RWPE1 (cell line): ENCODE measurements at regions not wholly inside any gene's neighbourhood (a gene's known extent, or its start where the extent isn't known, plus 50 kb on each side); places are given as distances from the start of the nearest gene placed in this dataset.

Experiments
- CTCF ChIA-PET: fragments of 350-600 bp; sonication (Branson Sonifier 250); formaldehyde crosslinking; extraction: SDS; loops from one replicate; lab custom pipeline; 2021; lab: Yijun Ruan, JAX
- POLR2A ChIA-PET: fragments of 400-600 bp; formaldehyde crosslinking; extraction: SDS; loops from one replicate; lab custom pipeline; 2020; ENCODE audit warnings: antibody characterized with exemption; ENCODE audit not compliant: low non-redundant PET; lab: Yijun Ruan, JAX
- DNase-seq: peaks from one replicate; pipeline ENCODE4 v3.0.0; 2012; ENCODE audit warnings: low spot score
- H3K27ac ChIP-seq: fragments of 450-650 bp; 2 replicates; pipeline ENCODE4 v1.5.1; 2017
- TF ChIP-seq, protein P1 (sequence below): fragments of 450-650 bp; conservative IDR thresholded peaks from 2 replicates; pipeline ENCODE4 v1.5.1; 2017; ENCODE audit warnings: low read depth, mild to moderate bottlenecking

- CTCF ChIA-PET, result no interaction called here
- no peak for DNase-seq
- no peak overlapping the region for H3K27ac ChIP-seq
Observed at GRCh38 chr3:159062734-159063410, 261.0 kb downstream of the MFSD1 start.

DNA sequence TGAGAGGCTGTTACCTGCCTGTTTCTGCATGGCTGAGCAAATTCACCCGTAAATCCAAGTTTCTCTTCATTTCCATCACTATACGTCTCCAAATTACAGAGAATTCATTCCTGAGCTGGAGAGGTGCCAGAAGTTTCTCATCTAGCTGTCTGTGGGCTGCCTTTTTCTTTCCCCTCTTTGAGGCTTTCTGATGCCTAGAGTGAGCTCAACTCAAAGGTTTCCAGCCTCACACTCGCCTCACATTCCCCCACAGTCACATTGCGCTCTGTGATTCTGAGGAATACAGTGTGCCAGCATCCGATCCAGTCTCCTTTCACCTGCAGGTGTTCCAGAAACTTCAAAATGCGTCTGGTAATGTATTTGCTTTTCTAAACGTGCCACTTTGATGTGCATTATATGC is 267.2 kb downstream of the MFSD1 start, which contains the start of gene IQCJ:
Gene IQCJ, plus strand, starts transcription at position 229 of the 400 bp plus-strand sequence.
- TF ChIP-seq, protein P1, sequence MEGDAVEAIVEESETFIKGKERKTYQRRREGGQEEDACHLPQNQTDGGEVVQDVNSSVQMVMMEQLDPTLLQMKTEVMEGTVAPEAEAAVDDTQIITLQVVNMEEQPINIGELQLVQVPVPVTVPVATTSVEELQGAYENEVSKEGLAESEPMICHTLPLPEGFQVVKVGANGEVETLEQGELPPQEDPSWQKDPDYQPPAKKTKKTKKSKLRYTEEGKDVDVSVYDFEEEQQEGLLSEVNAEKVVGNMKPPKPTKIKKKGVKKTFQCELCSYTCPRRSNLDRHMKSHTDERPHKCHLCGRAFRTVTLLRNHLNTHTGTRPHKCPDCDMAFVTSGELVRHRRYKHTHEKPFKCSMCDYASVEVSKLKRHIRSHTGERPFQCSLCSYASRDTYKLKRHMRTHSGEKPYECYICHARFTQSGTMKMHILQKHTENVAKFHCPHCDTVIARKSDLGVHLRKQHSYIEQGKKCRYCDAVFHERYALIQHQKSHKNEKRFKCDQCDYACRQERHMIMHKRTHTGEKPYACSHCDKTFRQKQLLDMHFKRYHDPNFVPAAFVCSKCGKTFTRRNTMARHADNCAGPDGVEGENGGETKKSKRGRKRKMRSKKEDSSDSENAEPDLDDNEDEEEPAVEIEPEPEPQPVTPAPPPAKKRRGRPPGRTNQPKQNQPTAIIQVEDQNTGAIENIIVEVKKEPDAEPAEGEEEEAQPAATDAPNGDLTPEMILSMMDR, result no peak
- H3K27ac ChIP-seq, result no peak within 1 kb of the TSS
- POLR2A ChIA-PET, result no interaction called here
- CTCF ChIA-PET, result interaction anchor here (0.7 kb wide), 1 partner anchor 72 kb away, joined by 5 read pairs; no protein-coding TSS in a partner anchor
- no peak for DNase-seq

More at GRCh38 chr3:159062734-159063410, 261.0 kb downstream of the MFSD1 start:
- POLR2A ChIA-PET, result no interaction called here
- TF ChIP-seq, protein P1, result no peak

GRCh38 chr3:159069866-159070425 is 268.1 kb downstream of the MFSD1 start:
- ChIA-PET CTCF (no interaction called here), POLR2A (no interaction called here)
- no peak for DNase-seq
- no peak overlapping the region for H3K27ac ChIP-seq
- TF ChIP-seq, protein P1, result no peak

GRCh38 chr3:159074756-159075701 is 273.2 kb downstream of the MFSD1 start:
- H3K27ac ChIP-seq, result no peak overlapping the region
- ChIA-PET CTCF (no interaction called here), POLR2A (no interaction called here)
- no peak for DNase-seq
- TF ChIP-seq, protein P1, result no peak

- POLR2A ChIA-PET, result no interaction called here
- DNase-seq, result peak; percentile 56
- TF ChIP-seq, protein P1, result no peak
- H3K27ac ChIP-seq, result no peak overlapping the region
- CTCF ChIA-PET, result no interaction called here
Observed at GRCh38 chr3:159077860-159078259, 276.0 kb downstream of the MFSD1 start.

- CTCF ChIA-PET, result no interaction called here
- POLR2A ChIA-PET, result no interaction called here
- DNase-seq, result no peak
- H3K27ac ChIP-seq, result no peak overlapping the region
- TF ChIP-seq, protein P1, result no peak
Observed at GRCh38 chr3:159080256-159080655, 278.4 kb downstream of the MFSD1 start.
